Fibroblast of the aortic adventitia (primary cell): ENCODE measurements at regions not wholly inside any gene's neighbourhood (a gene's known extent, or its start where the extent isn't known, plus 50 kb on each side); places are given as distances from the start of the nearest gene placed in this dataset.

Experiments used
- DNase-seq: peaks from one replicate; pipeline ENCODE4 v3.0.0-alpha.2; 2010; ENCODE audit warnings: low read depth
- H3K4me3 ChIP-seq: 2 replicates; pipeline ENCODE4 v1.5.1; 2011; ENCODE audit warnings: low read depth, mild to moderate bottlenecking, control low read depth, low read length, moderate library complexity
- CTCF ChIP-seq: IDR thresholded peaks from 2 replicates; pipeline ENCODE4 v1.5.1; 2011; ENCODE audit warnings: mild to moderate bottlenecking, low read length, control low read depth, inconsistent platforms; ENCODE audit not compliant: insufficient read depth

- no peak for DNase-seq
- no peak for TF ChIP-seq CTCF
Observed at GRCh38 chr6:19753826-19754225, 83.3 kb upstream of the ID4 start.

GRCh38 chr6:19754686-19755085 lies 82.5 kb upstream of the ID4 start:
- TF ChIP-seq CTCF, result no peak
- DNase-seq, result no peak
- H3K4me3 ChIP-seq, result no peak overlapping the region

More at GRCh38 chr6:19753826-19754225, 83.3 kb upstream of the ID4 start:
- no peak overlapping the region for H3K4me3 ChIP-seq

GRCh38 chr6:19755181-19755580 lies 82.0 kb upstream of the ID4 start:
- H3K4me3 ChIP-seq, result no peak overlapping the region
- DNase-seq, result peak; percentile 14
- TF ChIP-seq CTCF, result no peak

GRCh38 chr6:19757036-19757435 lies 80.1 kb upstream of the ID4 start:
- TF ChIP-seq CTCF, result no peak
- peak; percentile 45 for DNase-seq
- H3K4me3 ChIP-seq, result no peak overlapping the region

- no peak overlapping the region for H3K4me3 ChIP-seq
- peak; percentile 79 for DNase-seq
- TF ChIP-seq CTCF, result no peak
Observed at GRCh38 chr6:19759117-19759880, 77.9 kb upstream of the ID4 start.

- no peak overlapping the region for H3K4me3 ChIP-seq
- no peak for DNase-seq
- TF ChIP-seq CTCF, result no peak
Observed at GRCh38 chr6:19761121-19761520, 76.0 kb upstream of the ID4 start.

GRCh38 chr6:19771753-19772336 lies 65.3 kb upstream of the ID4 start:
- no peak overlapping the region for H3K4me3 ChIP-seq
- no peak for TF ChIP-seq CTCF
- DNase-seq, result peak; percentile 51
